ENCODE measurements at regions not wholly inside any gene's neighbourhood (a gene's known extent, or its start where the extent isn't known, plus 50 kb on each side); places are given as distances from the start of the nearest gene placed in this dataset.

DNA sequence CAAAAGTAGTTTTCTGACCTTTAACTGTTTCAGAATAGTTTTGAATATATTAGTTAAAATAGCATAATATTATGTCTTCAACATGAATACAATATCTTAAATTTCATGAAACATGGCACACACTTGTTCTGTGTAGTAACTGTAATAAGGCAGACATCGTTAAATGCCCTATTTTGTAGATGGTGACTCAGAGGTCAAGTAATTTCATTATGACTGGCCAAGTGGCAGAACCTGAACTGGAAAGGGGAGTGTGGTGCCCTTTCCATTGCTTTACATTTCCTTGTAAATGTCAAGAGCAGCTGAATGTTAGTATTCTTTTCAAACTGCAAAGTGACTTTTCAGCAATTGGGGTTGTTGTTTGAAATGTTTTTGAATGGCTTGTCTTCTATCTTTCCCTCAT, 201.2 kb upstream of the CDKN2B start:
- no peak overlapping the region for H3K4me3 ChIP-seq (ENCODE audit: low read depth, low read length)
- DNase-seq (ENCODE audit: low read depth) = no peak
- TF ChIP-seq, protein P1, sequence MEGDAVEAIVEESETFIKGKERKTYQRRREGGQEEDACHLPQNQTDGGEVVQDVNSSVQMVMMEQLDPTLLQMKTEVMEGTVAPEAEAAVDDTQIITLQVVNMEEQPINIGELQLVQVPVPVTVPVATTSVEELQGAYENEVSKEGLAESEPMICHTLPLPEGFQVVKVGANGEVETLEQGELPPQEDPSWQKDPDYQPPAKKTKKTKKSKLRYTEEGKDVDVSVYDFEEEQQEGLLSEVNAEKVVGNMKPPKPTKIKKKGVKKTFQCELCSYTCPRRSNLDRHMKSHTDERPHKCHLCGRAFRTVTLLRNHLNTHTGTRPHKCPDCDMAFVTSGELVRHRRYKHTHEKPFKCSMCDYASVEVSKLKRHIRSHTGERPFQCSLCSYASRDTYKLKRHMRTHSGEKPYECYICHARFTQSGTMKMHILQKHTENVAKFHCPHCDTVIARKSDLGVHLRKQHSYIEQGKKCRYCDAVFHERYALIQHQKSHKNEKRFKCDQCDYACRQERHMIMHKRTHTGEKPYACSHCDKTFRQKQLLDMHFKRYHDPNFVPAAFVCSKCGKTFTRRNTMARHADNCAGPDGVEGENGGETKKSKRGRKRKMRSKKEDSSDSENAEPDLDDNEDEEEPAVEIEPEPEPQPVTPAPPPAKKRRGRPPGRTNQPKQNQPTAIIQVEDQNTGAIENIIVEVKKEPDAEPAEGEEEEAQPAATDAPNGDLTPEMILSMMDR (IDR thresholded peaks at IDR 0.05; ENCODE audit: insufficient read depth, low read depth, low read length, missing control alignments) = no peak

DNA sequence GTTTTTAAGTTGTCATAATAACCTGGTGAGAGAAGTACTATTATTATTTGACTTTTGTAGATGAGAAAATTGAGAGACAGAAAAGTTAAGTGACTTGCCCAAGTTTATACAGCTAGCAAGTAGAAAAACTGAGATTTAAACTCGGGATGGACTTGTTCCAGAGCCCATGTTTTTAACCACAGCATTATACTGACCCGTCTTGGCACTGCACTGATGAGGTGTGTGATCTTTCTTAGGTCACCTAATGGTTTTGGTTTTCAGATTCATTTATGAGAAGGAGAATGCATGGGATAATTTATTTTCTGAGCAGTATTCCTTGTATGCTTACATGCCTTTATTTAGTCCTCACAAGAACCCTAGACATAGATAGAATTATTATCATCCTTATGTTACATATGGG, 201.8 kb upstream of the CDKN2B start:
- TF ChIP-seq, protein P1 (IDR thresholded peaks at IDR 0.05; ENCODE audit: insufficient read depth, low read depth, low read length, missing control alignments) = no peak
- no peak overlapping the region for H3K4me3 ChIP-seq (ENCODE audit: low read depth, low read length)
- no peak for DNase-seq (ENCODE audit: low read depth)

DNA sequence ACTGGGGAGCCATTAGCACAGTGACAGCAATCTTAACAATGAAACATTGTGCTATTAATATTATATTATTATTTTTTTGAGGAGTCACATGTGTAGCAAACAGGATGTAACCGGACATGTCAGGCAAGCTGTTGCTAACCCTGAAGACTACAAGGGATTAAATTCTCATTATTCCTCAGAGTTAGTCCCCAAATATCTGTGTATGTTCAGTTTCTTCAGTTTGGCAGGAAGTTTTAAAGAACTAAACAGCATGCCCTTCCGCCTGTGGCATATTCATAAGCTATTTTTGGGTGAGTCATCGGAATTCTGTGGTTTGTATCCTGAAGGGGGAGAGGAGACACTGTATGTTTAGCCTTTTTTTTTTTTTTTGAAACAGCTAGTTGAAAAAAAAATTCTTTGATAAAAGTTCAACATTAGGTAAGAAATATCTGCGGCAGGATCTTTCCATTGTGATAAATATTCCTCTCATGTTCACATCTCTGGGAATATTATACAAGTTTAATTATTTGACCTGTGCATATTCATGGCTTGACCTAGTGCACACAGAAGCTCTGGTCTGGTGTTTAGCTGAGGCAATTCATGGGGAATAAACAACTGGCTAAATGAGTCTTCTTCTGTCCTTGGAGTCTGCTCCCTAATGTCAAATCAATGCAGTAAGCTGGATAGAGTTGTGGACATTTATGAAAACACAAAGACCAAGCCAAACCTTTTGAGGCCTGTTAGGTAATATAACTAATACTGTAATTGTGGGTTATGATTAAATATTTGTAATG, 202.7 kb upstream of the CDKN2B start:
- DNase-seq (ENCODE audit: low read depth) = no peak
- TF ChIP-seq, protein P1 (IDR thresholded peaks at IDR 0.05; ENCODE audit: insufficient read depth, low read depth, low read length, missing control alignments) = no peak
- H3K4me3 ChIP-seq (ENCODE audit: low read depth, low read length) = no peak overlapping the region

DNA sequence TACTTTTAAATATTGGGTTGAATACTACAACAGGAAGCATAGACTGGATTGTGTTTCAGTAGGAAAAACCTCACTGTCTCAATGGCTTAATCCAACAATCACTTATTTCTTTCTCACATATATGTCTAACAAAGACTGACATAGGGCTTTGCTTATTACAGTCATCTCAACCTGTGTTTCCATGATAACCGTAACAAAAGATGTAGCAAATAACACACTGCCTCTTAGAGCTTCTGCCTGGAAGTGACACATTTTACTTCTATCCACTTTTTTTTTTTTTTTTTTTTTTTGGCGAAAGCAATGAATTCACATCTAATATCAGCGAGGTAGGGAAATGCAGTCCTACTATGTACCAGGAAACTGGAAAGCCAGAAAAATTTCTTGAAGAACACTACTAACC, 204.9 kb upstream of the CDKN2B start:
- DNase-seq (ENCODE audit: low read depth) = no peak
- TF ChIP-seq, protein P1 (IDR thresholded peaks at IDR 0.05; ENCODE audit: insufficient read depth, low read depth, low read length, missing control alignments) = no peak
- no peak overlapping the region for H3K4me3 ChIP-seq (ENCODE audit: low read depth, low read length)

DNA sequence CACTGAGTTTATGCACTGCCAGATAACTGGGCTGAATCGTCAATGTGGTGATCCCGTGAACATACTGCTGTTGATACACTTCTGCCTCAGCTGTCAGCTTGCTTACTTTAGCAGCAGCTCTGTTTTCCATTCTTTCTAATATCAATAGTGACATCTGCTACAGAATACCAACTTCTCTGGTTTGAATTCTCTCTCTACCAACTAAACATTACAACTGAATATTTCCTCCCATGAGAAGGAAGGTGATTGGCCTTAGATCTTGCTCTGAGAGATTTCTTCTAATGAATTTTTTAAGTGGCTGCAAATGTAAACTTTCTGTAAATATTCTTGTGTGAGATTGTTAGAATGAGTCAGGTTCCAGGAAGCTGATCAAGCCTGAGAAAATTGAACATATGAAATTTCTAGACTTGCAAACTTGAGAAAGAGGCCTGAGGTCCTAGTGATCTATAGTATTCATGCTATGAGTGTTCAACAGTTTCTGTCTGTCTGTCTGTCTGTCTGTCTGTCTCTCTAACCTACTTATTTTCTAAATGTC, 205.5 kb upstream of the CDKN2B start:
- TF ChIP-seq, protein P1 (IDR thresholded peaks at IDR 0.05; ENCODE audit: insufficient read depth, low read depth, low read length, missing control alignments) = no peak
- H3K4me3 ChIP-seq (ENCODE audit: low read depth, low read length) = no peak overlapping the region
- no peak for DNase-seq (ENCODE audit: low read depth)

DNA sequence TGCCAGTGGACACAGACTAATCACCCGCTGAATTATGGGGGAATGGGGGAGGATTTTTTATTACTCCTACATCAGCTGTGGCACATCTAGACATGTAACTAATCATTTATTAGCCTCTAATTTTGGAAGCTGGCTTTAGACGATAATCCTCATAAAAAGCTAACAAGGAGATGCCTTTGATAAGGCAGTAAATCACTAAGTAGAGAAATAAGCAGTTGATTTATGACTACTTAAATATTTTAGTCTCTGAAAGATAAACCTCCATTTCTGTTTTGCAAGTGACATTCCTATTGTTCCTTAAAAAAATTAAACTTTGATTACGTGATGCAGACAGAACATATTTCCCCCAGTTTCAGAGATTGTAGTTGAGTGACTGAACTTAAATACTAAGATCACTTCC, 206.4 kb upstream of the CDKN2B start:
- no peak overlapping the region for H3K4me3 ChIP-seq (ENCODE audit: low read depth, low read length)
- TF ChIP-seq, protein P1 (IDR thresholded peaks at IDR 0.05; ENCODE audit: insufficient read depth, low read depth, low read length, missing control alignments) = no peak
- DNase-seq (ENCODE audit: low read depth) = no peak
